Smooth muscle cell (in vitro differentiated cells): ENCODE measurements at regions not wholly inside any gene's neighbourhood (a gene's known extent, or its start where the extent isn't known, plus 50 kb on each side); places are given as distances from the start of the nearest gene placed in this dataset.

Experiments used
- DNase-seq: peaks from one replicate; lab custom pipeline; 2025; ENCODE audit not compliant: unreplicated experiment; lab: John Stamatoyannopoulos, UW
- H2AFZ ChIP-seq: fragments of 200-600 bp; sonication (generic); 2 replicates; pipeline ENCODE4 v1.6.0; 2016; ENCODE audit warnings: antibody characterized with exemption, low read depth, mild to moderate bottlenecking
- H3F3A ChIP-seq: fragments of 200-600 bp; sonication (generic); 2 replicates; pipeline ENCODE4 v1.6.0; 2017; ENCODE audit warnings: antibody characterized with exemption, low read depth
- H3K27ac ChIP-seq: fragments of 200-600 bp; sonication (generic); 2 replicates; pipeline ENCODE4 v1.5.1; 2016; ENCODE audit warnings: low read depth, mild to moderate bottlenecking
- H3K27me3 ChIP-seq: fragments of 200-600 bp; sonication (generic); 2 replicates; pipeline ENCODE4 v1.6.1; 2016; ENCODE audit warnings: low read depth, mild to moderate bottlenecking
- H3K36me3 ChIP-seq: fragments of 200-600 bp; sonication (generic); 2 replicates; pipeline ENCODE4 v1.5.1; 2016; ENCODE audit warnings: low read depth
- H3K4me1 ChIP-seq: fragments of 200-600 bp; sonication (generic); 2 replicates; pipeline ENCODE4 v1.5.1; 2016; ENCODE audit warnings: low read depth
- H3K4me2 ChIP-seq: fragments of 200-600 bp; sonication (generic); 2 replicates; pipeline ENCODE4 v1.6.0; 2016; ENCODE audit warnings: mild to moderate bottlenecking
- H3K4me3 ChIP-seq: fragments of 200-600 bp; sonication (generic); 2 replicates; pipeline ENCODE4 v1.5.1; 2016; ENCODE audit warnings: mild to moderate bottlenecking
- H3K79me2 ChIP-seq: fragments of 200-600 bp; sonication (generic); 2 replicates; pipeline ENCODE4 v1.6.0; 2016; ENCODE audit warnings: low read depth, mild to moderate bottlenecking
- H3K9ac ChIP-seq: fragments of 200-600 bp; sonication (generic); 2 replicates; pipeline ENCODE4 v1.6.0; 2016; ENCODE audit warnings: low read depth
- H3K9me3 ChIP-seq: fragments of 200-600 bp; sonication (generic); replicated peaks from 2 replicates; pipeline ENCODE4 v1.5.1; 2016; ENCODE audit warnings: low read depth
- H4K20me1 ChIP-seq: fragments of 200-600 bp; sonication (generic); 2 replicates; pipeline ENCODE4 v1.6.0; 2016; ENCODE audit warnings: low read depth
- WGBS: methylation state at CpG from one replicate; pipeline ENCODE4 v1.1.7; 2016; ENCODE audit warnings: low lambda C conversion rate; 5-methylcytosine and 5-hydroxymethylcytosine counted together
- TF ChIP-seq, protein P1 (sequence below): fragments of 200-600 bp; sonication (generic); IDR thresholded peaks from 2 replicates; pipeline ENCODE4 v1.5.1; 2017; ENCODE audit warnings: borderline replicate concordance, mild to moderate bottlenecking, antibody characterized with exemption; ENCODE audit not compliant: insufficient read depth, poor library complexity, severe bottlenecking

DNA sequence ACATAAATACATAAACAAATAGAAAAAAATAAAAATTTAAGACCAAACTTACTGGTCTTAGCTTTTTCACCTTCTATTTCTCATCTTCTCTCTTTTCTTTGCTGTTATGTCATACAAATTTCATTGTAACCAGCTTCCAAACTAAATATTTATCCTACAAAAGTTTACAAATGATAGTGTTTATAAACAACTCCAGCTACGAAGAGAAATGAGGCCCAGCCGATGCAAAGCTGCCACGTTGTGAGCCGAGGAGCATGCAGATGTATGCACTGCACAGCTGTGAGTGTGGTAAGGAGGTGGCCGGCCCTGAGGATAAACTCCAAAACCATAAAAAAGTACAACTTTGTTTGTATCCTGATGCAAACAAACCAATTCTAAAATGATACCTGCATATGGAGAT lies 642.4 kb upstream of the SGCG start:
- H3K36me3 ChIP-seq: no peaks in the 10 kb centered on the region
- no peak overlapping the region for H3K27ac ChIP-seq
- no peak overlapping the region for H3K4me2 ChIP-seq
- no peak for DNase-seq
- H3K4me1 ChIP-seq: no peaks in the 10 kb centered on the region
- no peaks in the 10 kb centered on the region for H3K9me3 ChIP-seq
- no peak overlapping the region for H3K9ac ChIP-seq
- no peaks in the 10 kb centered on the region for H3K79me2 ChIP-seq
- H4K20me1 ChIP-seq: no peaks in the 10 kb centered on the region
- TF ChIP-seq, protein P1, sequence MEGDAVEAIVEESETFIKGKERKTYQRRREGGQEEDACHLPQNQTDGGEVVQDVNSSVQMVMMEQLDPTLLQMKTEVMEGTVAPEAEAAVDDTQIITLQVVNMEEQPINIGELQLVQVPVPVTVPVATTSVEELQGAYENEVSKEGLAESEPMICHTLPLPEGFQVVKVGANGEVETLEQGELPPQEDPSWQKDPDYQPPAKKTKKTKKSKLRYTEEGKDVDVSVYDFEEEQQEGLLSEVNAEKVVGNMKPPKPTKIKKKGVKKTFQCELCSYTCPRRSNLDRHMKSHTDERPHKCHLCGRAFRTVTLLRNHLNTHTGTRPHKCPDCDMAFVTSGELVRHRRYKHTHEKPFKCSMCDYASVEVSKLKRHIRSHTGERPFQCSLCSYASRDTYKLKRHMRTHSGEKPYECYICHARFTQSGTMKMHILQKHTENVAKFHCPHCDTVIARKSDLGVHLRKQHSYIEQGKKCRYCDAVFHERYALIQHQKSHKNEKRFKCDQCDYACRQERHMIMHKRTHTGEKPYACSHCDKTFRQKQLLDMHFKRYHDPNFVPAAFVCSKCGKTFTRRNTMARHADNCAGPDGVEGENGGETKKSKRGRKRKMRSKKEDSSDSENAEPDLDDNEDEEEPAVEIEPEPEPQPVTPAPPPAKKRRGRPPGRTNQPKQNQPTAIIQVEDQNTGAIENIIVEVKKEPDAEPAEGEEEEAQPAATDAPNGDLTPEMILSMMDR: no peak
- no peaks in the 10 kb centered on the region for H3K27me3 ChIP-seq
- H3F3A ChIP-seq: no peaks in the 10 kb centered on the region
- WGBS: 61% methylated on average over 5 of the region's 5 CpGs
- no peak overlapping the region for H2AFZ ChIP-seq
- H3K4me3 ChIP-seq: no peak overlapping the region

DNA sequence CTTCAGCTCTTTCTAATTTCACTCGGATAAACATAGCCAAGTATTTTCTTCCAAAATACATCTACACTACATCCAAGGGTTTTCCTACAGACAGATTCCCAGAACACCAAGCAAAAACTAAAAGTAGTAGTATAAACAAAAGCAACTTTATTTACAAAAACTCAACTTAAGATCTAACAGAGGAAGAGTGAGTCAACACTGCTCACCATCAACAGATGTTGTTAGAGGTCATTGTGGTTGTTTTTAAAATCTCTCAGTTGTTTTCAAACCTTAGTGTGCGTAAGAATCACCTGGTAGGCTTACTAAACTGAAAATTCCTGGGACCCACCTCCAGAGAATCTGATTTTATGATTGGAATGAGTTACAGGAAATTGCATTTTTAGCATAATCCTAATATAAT lies 631.7 kb upstream of the SGCG start:
- peaks cover 3% of the 10 kb centered on the region for H3K9me3 ChIP-seq

DNA sequence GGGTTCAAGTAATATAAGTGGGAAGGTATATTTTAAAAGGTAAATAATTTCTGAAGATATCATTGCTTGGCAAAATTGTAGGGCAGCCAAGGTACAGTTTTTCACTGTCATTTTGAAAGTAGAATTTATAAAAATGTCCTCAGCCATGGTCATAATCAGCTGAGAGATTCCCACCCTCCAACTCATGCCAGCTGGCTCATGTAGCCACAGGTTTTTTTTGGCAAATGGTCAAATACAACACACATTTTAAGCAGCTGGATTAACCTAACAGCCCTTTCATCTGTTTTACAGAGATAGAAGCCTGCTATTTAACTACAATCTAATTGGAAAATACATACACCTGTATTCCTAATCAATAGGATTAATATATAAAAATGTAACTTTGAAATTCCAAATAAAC lies 619.2 kb upstream of the SGCG start:
- TF ChIP-seq, protein P1: no peak
- no peak overlapping the region for H3K4me2 ChIP-seq
- H3K4me1 ChIP-seq: no peaks in the 10 kb centered on the region
- no peak overlapping the region for H3K27ac ChIP-seq
- no peak overlapping the region for H2AFZ ChIP-seq
- H3K27me3 ChIP-seq: no peaks in the 10 kb centered on the region
- no peaks in the 10 kb centered on the region for H3K79me2 ChIP-seq
- H3K36me3 ChIP-seq: no peaks in the 10 kb centered on the region
- H4K20me1 ChIP-seq: no peaks in the 10 kb centered on the region
- no peaks in the 10 kb centered on the region for H3K9me3 ChIP-seq
- H3F3A ChIP-seq: no peaks in the 10 kb centered on the region
- no peak for DNase-seq
- no peak overlapping the region for H3K4me3 ChIP-seq
- no peak overlapping the region for H3K9ac ChIP-seq

More for the DNA sequence above, 631.7 kb upstream of the SGCG start:
- no peaks in the 10 kb centered on the region for H3K4me1 ChIP-seq
- no peak overlapping the region for H3K4me2 ChIP-seq
- no peaks in the 10 kb centered on the region for H3K79me2 ChIP-seq
- no peak overlapping the region for H3K27ac ChIP-seq
- no peak overlapping the region for H2AFZ ChIP-seq
- no peak for DNase-seq
- no peaks in the 10 kb centered on the region for H4K20me1 ChIP-seq
- WGBS: 31% methylated on average over 2 of the region's 2 CpGs
- H3K9ac ChIP-seq: no peak overlapping the region
- H3F3A ChIP-seq: no peaks in the 10 kb centered on the region
- no peaks in the 10 kb centered on the region for H3K36me3 ChIP-seq
- no peak overlapping the region for H3K4me3 ChIP-seq
- TF ChIP-seq, protein P1: no peak
- no peaks in the 10 kb centered on the region for H3K27me3 ChIP-seq

DNA sequence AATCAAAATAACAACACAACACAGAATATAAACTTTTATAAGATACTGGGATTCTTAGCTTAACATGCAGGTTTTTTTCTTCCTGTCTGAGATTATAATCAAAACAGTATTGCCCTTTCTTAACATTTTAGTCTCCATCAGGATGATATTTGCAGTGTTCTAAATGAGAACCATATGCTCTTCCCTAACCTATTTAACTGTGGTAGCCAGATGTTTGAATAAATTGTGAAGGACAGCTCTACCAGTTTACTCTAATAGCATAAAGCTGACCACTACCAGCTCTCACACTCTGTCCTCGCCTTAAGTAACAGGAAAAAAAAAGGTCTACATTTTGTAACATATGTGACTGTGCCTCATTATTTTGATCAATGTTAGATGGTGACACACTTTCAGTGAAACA lies 618.7 kb upstream of the SGCG start:
- WGBS: 71% methylated on average over 1 of the region's 1 CpG
- H3K27me3 ChIP-seq: no peaks in the 10 kb centered on the region
- H3K9ac ChIP-seq: no peak overlapping the region
- H2AFZ ChIP-seq: no peak overlapping the region
- H3F3A ChIP-seq: no peaks in the 10 kb centered on the region
- H3K9me3 ChIP-seq: no peaks in the 10 kb centered on the region
- no peaks in the 10 kb centered on the region for H3K36me3 ChIP-seq
- H3K4me1 ChIP-seq: no peaks in the 10 kb centered on the region
- no peak overlapping the region for H3K4me3 ChIP-seq
- H3K4me2 ChIP-seq: no peak overlapping the region
- no peaks in the 10 kb centered on the region for H4K20me1 ChIP-seq
- DNase-seq: no peak
- no peak overlapping the region for H3K27ac ChIP-seq
- TF ChIP-seq, protein P1: no peak
- no peaks in the 10 kb centered on the region for H3K79me2 ChIP-seq
